C4-2B (cell line): ENCODE measurements at regions not wholly inside any gene's neighbourhood (a gene's known extent, or its start where the extent isn't known, plus 50 kb on each side); places are given as distances from the start of the nearest gene placed in this dataset.

Experiments used
- CTCF ChIP-seq: fragments of 450-650 bp; conservative IDR thresholded peaks from 2 replicates; pipeline ENCODE4 v1.5.1; 2017; ENCODE audit warnings: mild to moderate bottlenecking
- ZFX ChIP-seq: fragments of 450-650 bp; IDR thresholded peaks from 2 replicates; pipeline ENCODE4 v1.6.1; 2017

GRCh38 chr12:24668563-24668962 lies 280.3 kb downstream of the BCAT1 start:
- TF ChIP-seq CTCF (no peak), ZFX (no peak)
